ENCODE measurements at regions not wholly inside any gene's neighbourhood (a gene's known extent, or its start where the extent isn't known, plus 50 kb on each side); places are given as distances from the start of the nearest gene placed in this dataset.

DNA sequence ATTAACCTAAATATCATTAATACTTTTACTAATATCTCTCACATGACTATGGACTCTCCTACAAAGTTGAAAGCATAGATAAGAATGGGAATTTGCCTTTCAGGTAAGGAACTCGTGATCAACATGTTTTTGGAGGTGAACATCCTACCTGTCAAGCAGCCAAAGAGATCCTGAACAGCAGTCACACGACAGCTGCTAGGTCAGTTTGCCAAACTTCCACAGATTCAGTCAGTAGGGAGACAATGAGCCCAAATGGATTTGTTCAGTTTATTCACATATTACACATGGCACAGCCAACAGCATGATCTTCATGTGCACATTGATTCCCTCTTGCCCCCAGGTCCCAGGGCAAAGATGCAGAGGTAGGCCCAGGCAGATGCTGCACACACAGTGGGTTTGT, 86.1 kb upstream of the LOC128125822 start:
- ChIA-PET POLR2A (no interaction called here), CTCF (interaction anchor here (0.6 kb wide), 1 partner anchor 21 kb away, joined by 3 read pairs; no protein-coding TSS in a partner anchor)
- H3K36me3 Mint-ChIP-seq (ENCODE audit: insufficient read depth, unreplicated experiment), result no peaks in the 10 kb centered on the region
- TF ChIP-seq, protein P1, sequence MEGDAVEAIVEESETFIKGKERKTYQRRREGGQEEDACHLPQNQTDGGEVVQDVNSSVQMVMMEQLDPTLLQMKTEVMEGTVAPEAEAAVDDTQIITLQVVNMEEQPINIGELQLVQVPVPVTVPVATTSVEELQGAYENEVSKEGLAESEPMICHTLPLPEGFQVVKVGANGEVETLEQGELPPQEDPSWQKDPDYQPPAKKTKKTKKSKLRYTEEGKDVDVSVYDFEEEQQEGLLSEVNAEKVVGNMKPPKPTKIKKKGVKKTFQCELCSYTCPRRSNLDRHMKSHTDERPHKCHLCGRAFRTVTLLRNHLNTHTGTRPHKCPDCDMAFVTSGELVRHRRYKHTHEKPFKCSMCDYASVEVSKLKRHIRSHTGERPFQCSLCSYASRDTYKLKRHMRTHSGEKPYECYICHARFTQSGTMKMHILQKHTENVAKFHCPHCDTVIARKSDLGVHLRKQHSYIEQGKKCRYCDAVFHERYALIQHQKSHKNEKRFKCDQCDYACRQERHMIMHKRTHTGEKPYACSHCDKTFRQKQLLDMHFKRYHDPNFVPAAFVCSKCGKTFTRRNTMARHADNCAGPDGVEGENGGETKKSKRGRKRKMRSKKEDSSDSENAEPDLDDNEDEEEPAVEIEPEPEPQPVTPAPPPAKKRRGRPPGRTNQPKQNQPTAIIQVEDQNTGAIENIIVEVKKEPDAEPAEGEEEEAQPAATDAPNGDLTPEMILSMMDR (IDR thresholded peaks at IDR 0.05; ENCODE audit: unreplicated experiment), result no peak
- no peak for DNase-seq (ENCODE audit: unreplicated experiment)
- H3K27ac Mint-ChIP-seq (ENCODE audit: low read depth, unreplicated experiment), result no peak overlapping the region
- peaks cover 6% of the 10 kb centered on the region for H3K4me1 Mint-ChIP-seq (ENCODE audit: insufficient read depth, unreplicated experiment)
- BruUV-seq (replicated peaks), result no TSS peak
- no peak overlapping the region for H3K4me3 Mint-ChIP-seq (ENCODE audit: unreplicated experiment)
- intact Hi-C loops (cut with micrococcal nuclease), result no loop called here
- H3K9me3 Mint-ChIP-seq (ENCODE audit: unreplicated experiment), result no peaks in the 10 kb centered on the region
- no peaks in the 10 kb centered on the region for H3K27me3 Mint-ChIP-seq (ENCODE audit: insufficient read depth, unreplicated experiment)

GRCh38 chr6:63487103-63487813, 85.0 kb upstream of the LOC128125822 start:
- intact Hi-C loops (cut with micrococcal nuclease), result no loop called here
- Mint-ChIP-seq H3K27me3 (ENCODE audit: insufficient read depth, unreplicated experiment) (no peaks in the 10 kb centered on the region), H3K4me1 (ENCODE audit: insufficient read depth, unreplicated experiment) (peaks cover 12% of the 10 kb centered on the region), H3K27ac (ENCODE audit: low read depth, unreplicated experiment) (no peak overlapping the region), H3K36me3 (ENCODE audit: insufficient read depth, unreplicated experiment) (no peaks in the 10 kb centered on the region), H3K4me3 (ENCODE audit: unreplicated experiment) (no peak overlapping the region), H3K9me3 (ENCODE audit: unreplicated experiment) (no peaks in the 10 kb centered on the region)
- no TSS peak for BruUV-seq (replicated peaks)
- TF ChIP-seq, protein P1 (IDR thresholded peaks at IDR 0.05; ENCODE audit: unreplicated experiment), result no peak
- POLR2A ChIA-PET, result interaction anchor here (0.7 to 1.4 kb wide), 4 partner anchors 10 to 84 kb away, joined by 3 read pairs; no protein-coding TSS in a partner anchor
- no peak for DNase-seq (ENCODE audit: unreplicated experiment)
- CTCF ChIA-PET, result interaction anchor here (0.6 kb wide), 3 partner anchors 10 to 104 kb away, joined by 3 to 4 read pairs (median 3); no protein-coding TSS in a partner anchor

DNA sequence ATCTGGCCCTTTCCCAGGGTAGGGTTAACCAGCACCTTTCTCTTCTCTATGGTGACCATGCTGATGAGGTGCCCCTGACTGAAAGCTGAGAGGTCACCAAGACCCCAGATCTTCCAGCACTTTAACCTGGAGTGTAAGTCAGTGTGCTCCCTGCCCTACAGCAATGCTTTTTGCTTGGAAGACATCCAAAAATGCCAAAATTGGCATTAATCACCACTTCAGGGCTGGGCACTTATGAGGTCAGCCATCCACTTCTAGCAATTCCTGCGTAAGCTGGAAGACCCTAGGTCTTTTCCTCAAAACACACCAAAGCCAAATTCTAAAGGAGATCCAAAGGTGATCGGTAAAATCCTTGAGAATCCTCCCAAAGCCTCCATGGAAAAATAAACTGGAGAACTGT, 81.2 kb upstream of the LOC128125822 start:
- CTCF ChIA-PET, result interaction anchor here (0.6 to 1.6 kb wide), 2 partner anchors 9 to 1099 kb away, joined by 3 to 6 read pairs; no protein-coding TSS in a partner anchor
- Mint-ChIP-seq H3K27me3 (ENCODE audit: insufficient read depth, unreplicated experiment) (no peaks in the 10 kb centered on the region), H3K4me3 (ENCODE audit: unreplicated experiment) (no peak overlapping the region), H3K9me3 (ENCODE audit: unreplicated experiment) (no peaks in the 10 kb centered on the region), H3K27ac (ENCODE audit: low read depth, unreplicated experiment) (no peak overlapping the region), H3K4me1 (ENCODE audit: insufficient read depth, unreplicated experiment) (peaks cover 17% of the 10 kb centered on the region), H3K36me3 (ENCODE audit: insufficient read depth, unreplicated experiment) (no peaks in the 10 kb centered on the region)
- no TSS peak for BruUV-seq (replicated peaks)
- POLR2A ChIA-PET, result no interaction called here
- TF ChIP-seq, protein P1 (IDR thresholded peaks at IDR 0.05; ENCODE audit: unreplicated experiment), result no peak
- peak; percentile 57 for DNase-seq (ENCODE audit: unreplicated experiment)
- intact Hi-C loops (cut with micrococcal nuclease), result no loop called here

GRCh38 chr6:63492476-63492875, 79.8 kb upstream of the LOC128125822 start:
- BruUV-seq (replicated peaks), result no TSS peak
- Mint-ChIP-seq H3K4me1 (ENCODE audit: insufficient read depth, unreplicated experiment) (peaks cover 17% of the 10 kb centered on the region), H3K27me3 (ENCODE audit: insufficient read depth, unreplicated experiment) (no peaks in the 10 kb centered on the region), H3K36me3 (ENCODE audit: insufficient read depth, unreplicated experiment) (no peaks in the 10 kb centered on the region), H3K27ac (ENCODE audit: low read depth, unreplicated experiment) (no peak overlapping the region), H3K9me3 (ENCODE audit: unreplicated experiment) (no peaks in the 10 kb centered on the region), H3K4me3 (ENCODE audit: unreplicated experiment) (no peak overlapping the region)
- ChIA-PET CTCF (interaction anchor here (1.0 kb wide), 1 partner anchor 9 kb away, joined by 3 read pairs; no protein-coding TSS in a partner anchor), POLR2A (no interaction called here)
- DNase-seq (ENCODE audit: unreplicated experiment), result no peak
- intact Hi-C loops (cut with micrococcal nuclease), result no loop called here
- TF ChIP-seq, protein P1 (IDR thresholded peaks at IDR 0.05; ENCODE audit: unreplicated experiment), result no peak
